Lower leg skin (tissue), 3 donors: ENCODE measurements at regions not wholly inside any gene's neighbourhood (a gene's known extent, or its start where the extent isn't known, plus 50 kb on each side); places are given as distances from the start of the nearest gene placed in this dataset.

Source experiments
- CTCF ChIP-seq, 3 donors: fragments of 450-650 bp; IDR thresholded peaks; one replicate each; pipeline ENCODE4 v1.5.1; 2016; ENCODE audit warnings: antibody characterized with exemption in 3 of 3, mild to moderate bottlenecking in 3 of 3, moderate library complexity in 2 of 3
- POLR2A ChIP-seq, 2 donors: fragments of 450-650 bp; IDR thresholded peaks; one replicate each; pipeline ENCODE4 v1.6.1; 2016 to 2017; ENCODE audit warnings: antibody characterized with exemption in 2 of 2, mild to moderate bottlenecking in 1 of 2, moderate library complexity in 1 of 2

GRCh38 chr10:23533212-23533611, 94.3 kb downstream of the OTUD1 start:
- TF ChIP-seq CTCF (IDR thresholded peaks at IDR 0.05) (no peak), POLR2A (IDR thresholded peaks at IDR 0.05) (no peak)
